ENCODE measurements at regions not wholly inside any gene's neighbourhood (a gene's known extent, or its start where the extent isn't known, plus 50 kb on each side); places are given as distances from the start of the nearest gene placed in this dataset.

DNA sequence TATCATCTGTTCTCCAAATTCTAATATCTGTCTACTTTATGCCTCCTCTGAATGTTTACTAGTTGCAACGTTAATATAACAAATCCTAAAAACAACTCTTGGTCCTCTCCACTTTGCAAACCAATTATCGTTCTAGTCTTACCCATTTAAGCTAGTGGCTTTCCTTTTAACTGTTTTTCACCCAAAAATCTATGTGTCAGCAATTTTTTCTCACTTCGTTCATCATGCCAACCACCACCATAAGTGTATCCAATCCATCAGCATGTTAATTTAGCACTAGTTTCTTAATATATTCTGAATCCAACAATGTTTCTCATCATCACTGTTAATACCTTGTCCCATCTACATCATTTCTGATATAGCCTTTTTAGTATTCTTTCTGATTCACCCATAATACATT, 90.0 kb upstream of the RORB start:
- TF ChIP-seq, protein P1, sequence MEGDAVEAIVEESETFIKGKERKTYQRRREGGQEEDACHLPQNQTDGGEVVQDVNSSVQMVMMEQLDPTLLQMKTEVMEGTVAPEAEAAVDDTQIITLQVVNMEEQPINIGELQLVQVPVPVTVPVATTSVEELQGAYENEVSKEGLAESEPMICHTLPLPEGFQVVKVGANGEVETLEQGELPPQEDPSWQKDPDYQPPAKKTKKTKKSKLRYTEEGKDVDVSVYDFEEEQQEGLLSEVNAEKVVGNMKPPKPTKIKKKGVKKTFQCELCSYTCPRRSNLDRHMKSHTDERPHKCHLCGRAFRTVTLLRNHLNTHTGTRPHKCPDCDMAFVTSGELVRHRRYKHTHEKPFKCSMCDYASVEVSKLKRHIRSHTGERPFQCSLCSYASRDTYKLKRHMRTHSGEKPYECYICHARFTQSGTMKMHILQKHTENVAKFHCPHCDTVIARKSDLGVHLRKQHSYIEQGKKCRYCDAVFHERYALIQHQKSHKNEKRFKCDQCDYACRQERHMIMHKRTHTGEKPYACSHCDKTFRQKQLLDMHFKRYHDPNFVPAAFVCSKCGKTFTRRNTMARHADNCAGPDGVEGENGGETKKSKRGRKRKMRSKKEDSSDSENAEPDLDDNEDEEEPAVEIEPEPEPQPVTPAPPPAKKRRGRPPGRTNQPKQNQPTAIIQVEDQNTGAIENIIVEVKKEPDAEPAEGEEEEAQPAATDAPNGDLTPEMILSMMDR (conservative IDR thresholded peaks at IDR 0.05): no peak
- TF ChIP-seq EZH2 (IDR thresholded peaks at IDR 0.05; ENCODE audit: low read depth): no peak

Measured in PC-9 (cell line).